T-helper 17 cell (primary cell): ENCODE measurements at regions not wholly inside any gene's neighbourhood (a gene's known extent, or its start where the extent isn't known, plus 50 kb on each side); places are given as distances from the start of the nearest gene placed in this dataset.
"Not testable (repeated sequence)": the region's sequence is repeated elsewhere in the genome, so short reads cannot be mapped to it uniquely, and the experiment has no call there.

Source experiments
- ATAC-seq: fragments of 150-1000 bp; cut with Tn5 transposase; 2 replicates; pipeline ENCODE4 v1.10.0; 2021; ENCODE audit warnings: mild to moderate bottlenecking, moderate library complexity
- DNase-seq, 3 donors: peaks; one replicate each; pipeline versions ENCODE4 v3.0.0 to v3.0.0-alpha.2; 2020 to 2021
- H3K9me3 ChIP-seq: one replicate; pipeline ENCODE4 v1.7.0; 2013; ENCODE audit warnings: low read length, mild to moderate bottlenecking; ENCODE audit not compliant: control insufficient read depth, poor library complexity, severe bottlenecking
- H3K27ac Mint-ChIP-seq: one replicate; pipeline ENCODE4 v1.8.0; 2022; ENCODE audit warnings: mild to moderate bottlenecking, moderate library complexity, mixed read lengths
- H3K27me3 Mint-ChIP-seq: one replicate; pipeline ENCODE4 v1.8.0; 2022; ENCODE audit warnings: mixed read lengths
- H3K36me3 Mint-ChIP-seq: one replicate; pipeline ENCODE4 v1.8.0; 2022; ENCODE audit warnings: low read depth, mixed read lengths
- H3K4me1 Mint-ChIP-seq: one replicate; pipeline ENCODE4 v1.8.0; 2022; ENCODE audit warnings: mild to moderate bottlenecking, mixed read lengths
- H3K4me3 Mint-ChIP-seq: one replicate; pipeline ENCODE4 v1.8.0; 2022; ENCODE audit warnings: mild to moderate bottlenecking, moderate library complexity, mixed read lengths

DNA sequence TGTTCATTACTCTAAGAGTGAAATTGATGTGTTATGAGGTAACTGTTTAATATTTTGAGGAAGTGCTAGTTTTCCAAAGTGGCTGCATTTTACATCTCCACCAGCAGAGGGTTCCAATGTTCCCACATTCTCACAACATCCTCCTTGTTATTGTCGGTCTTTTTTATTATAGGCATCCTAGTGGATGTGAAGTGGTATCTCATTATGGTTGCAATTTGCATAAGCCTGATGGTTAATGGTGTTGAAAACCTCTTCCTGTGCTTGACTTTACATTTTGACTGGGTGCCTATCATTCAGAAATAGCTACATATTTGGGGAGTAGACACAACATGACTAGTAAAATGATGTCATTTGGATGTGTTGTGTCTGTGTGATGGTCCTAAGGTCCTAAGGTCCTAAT lies 143.6 kb downstream of the MRPS30 start:
- DNase-seq (no peak), ATAC-seq (no peak)
- Mint-ChIP-seq H3K4me3 (no peak overlapping the region), H3K27ac (no peak overlapping the region), H3K27me3 (no peaks in the 10 kb centered on the region), H3K36me3 (no peaks in the 10 kb centered on the region), H3K4me1 (no peaks in the 10 kb centered on the region)
- no peaks in the 10 kb centered on the region for H3K9me3 ChIP-seq

DNA sequence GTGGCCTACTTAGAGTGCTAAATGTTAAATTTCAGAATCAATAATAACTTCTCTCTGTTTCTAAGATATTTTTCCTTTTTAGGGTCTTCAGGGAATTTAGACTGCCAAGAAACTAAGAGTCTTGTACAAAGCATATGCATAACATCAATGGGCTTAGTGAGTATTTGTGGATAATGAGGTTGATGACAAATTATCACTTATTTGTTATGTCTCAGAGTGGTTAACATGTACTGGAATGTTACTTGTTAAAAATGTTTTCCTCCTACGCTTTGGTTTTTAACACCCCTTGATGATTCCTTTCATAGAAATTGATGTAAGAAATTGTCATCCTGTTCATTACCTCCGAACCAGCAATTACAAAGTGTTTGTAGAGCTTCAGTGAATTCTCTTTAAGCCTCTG lies 144.3 kb downstream of the MRPS30 start:
- H3K9me3 ChIP-seq = no peaks in the 10 kb centered on the region
- no peaks in the 10 kb centered on the region for H3K36me3 Mint-ChIP-seq
- DNase-seq (no peak), ATAC-seq (no peak)
- H3K4me1 Mint-ChIP-seq = no peaks in the 10 kb centered on the region
- H3K27me3 Mint-ChIP-seq = no peaks in the 10 kb centered on the region
- no peak overlapping the region for H3K4me3 Mint-ChIP-seq
- H3K27ac Mint-ChIP-seq = no peak overlapping the region

DNA sequence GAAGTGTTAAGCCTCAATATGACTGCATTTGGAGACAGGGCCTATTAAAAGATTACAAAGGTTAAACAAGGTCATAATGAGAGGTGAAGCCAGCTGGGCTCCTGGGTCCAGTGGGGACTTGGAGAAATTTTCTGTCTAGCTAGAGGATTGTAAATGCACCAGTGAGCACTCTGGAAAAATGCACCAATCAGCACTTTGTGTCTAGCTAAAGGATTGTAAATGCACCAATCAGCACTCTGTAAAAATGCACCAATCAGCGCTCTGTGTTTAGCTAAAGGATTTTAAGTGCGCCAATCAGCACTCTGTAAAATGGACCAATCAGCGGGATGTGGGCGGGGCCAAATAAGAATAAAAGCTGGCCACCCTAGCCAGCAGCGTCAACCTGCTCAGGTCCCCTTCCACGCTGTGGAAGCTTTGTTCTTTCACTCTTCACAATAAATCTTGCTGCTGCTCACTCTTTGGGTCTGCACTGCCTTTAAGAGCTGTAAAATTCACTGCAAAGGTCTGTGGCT lies 150.3 kb downstream of the MRPS30 start:
- not testable (repeated sequence) for ATAC-seq, H3K4me3 Mint-ChIP-seq, H3K9me3 ChIP-seq, H3K27me3 Mint-ChIP-seq, H3K4me1 Mint-ChIP-seq, H3K27ac Mint-ChIP-seq, DNase-seq, H3K36me3 Mint-ChIP-seq

DNA sequence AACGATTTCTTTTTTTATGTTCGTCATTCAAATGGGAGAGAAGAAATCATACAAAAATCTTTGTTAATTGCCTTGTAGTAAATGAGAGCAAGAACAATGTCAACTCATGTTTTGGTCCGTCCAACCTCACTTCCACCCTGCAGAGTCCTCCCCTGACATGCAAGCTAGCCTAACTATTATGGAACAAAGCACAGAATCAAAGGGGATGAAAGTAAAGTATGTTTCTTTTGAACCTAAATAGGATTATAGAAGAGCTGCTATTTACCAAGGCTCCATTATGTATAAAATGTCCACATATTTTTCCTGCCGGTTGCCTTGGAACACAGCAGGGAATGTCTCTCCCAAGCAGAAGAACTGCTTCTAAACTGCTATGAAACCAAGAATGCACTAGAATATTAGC lies 161.1 kb downstream of the MRPS30 start:
- H3K27ac Mint-ChIP-seq = no peak overlapping the region
- no peaks in the 10 kb centered on the region for H3K27me3 Mint-ChIP-seq
- no peak for ATAC-seq
- no peaks in the 10 kb centered on the region for H3K4me1 Mint-ChIP-seq
- no peak overlapping the region for H3K4me3 Mint-ChIP-seq
- H3K9me3 ChIP-seq = no peaks in the 10 kb centered on the region
- DNase-seq = no peak
- no peaks in the 10 kb centered on the region for H3K36me3 Mint-ChIP-seq

DNA sequence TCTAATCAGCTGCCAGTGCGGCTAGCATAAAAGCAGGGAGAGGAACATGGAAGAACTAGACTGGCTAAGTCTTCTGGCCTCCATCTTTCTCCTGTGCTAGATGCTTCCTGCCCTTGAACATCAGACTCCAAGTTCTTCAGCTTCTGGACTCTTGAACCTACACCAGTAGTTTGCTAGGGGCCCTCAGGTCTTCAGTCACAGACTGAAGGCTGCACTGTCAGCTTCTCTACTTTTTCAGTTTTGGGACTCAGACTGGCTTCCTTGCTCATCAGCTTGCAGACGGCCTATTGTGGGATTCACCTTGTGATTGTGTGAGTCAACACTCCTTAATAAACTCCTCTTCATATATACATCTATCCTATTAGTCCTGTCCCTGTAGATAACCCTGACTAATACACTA lies 162.2 kb downstream of the MRPS30 start:
- ATAC-seq, H3K4me3 Mint-ChIP-seq, H3K27me3 Mint-ChIP-seq, H3K9me3 ChIP-seq, H3K27ac Mint-ChIP-seq, DNase-seq, H3K4me1 Mint-ChIP-seq, H3K36me3 Mint-ChIP-seq: not testable (repeated sequence)

DNA sequence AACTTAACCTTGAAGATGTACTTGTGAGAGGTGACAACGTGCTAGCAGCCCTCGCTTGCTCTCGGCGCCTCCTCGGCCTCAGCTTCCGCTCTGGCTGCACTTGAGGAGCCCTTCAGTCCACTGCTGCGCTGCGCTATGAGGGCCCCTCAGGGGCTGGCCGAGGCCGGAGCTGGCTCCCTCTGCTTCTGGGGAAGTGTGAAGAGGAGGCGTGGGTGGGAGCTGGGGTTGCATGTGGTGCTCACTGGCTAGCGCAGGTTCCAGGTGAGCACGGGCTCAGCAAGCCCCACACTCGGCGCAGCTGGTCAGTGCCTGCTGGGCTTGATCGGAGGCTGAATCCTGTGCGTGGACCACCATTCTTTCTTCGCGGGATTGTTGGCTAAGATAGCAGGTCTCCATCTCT lies 166.1 kb downstream of the MRPS30 start:
- H3K4me3 Mint-ChIP-seq = no peak overlapping the region

DNA sequence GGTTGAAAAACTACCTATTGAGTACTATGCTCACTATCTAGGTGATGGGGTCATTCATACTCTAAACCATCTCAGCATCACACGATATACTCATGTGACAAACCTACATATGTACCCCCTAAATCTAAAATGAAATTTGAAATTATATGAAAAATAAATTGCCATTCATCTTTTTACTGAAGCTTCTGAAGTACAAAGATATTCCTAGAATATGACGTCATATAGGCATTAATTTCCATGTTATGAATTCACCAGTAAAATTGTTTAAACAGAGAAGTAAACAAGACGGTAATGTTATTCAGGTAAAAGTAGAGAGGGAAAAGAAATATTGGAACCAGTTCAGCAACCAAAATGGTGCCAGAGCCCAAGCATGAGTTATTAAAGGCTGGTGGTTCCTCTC lies 173.0 kb downstream of the MRPS30 start:
- Mint-ChIP-seq H3K4me3 (no peak overlapping the region), H3K36me3 (no peaks in the 10 kb centered on the region), H3K27me3 (no peaks in the 10 kb centered on the region), H3K4me1 (no peaks in the 10 kb centered on the region), H3K27ac (no peak overlapping the region)
- DNase-seq = no peak
- no peaks in the 10 kb centered on the region for H3K9me3 ChIP-seq
- no peak for ATAC-seq

More for the DNA sequence above, 166.1 kb downstream of the MRPS30 start:
- no peaks in the 10 kb centered on the region for H3K36me3 Mint-ChIP-seq
- no peaks in the 10 kb centered on the region for H3K4me1 Mint-ChIP-seq
- DNase-seq = no peak
- ATAC-seq = no peak
- H3K27ac Mint-ChIP-seq = no peak overlapping the region
- H3K9me3 ChIP-seq = no peaks in the 10 kb centered on the region
- no peaks in the 10 kb centered on the region for H3K27me3 Mint-ChIP-seq

DNA sequence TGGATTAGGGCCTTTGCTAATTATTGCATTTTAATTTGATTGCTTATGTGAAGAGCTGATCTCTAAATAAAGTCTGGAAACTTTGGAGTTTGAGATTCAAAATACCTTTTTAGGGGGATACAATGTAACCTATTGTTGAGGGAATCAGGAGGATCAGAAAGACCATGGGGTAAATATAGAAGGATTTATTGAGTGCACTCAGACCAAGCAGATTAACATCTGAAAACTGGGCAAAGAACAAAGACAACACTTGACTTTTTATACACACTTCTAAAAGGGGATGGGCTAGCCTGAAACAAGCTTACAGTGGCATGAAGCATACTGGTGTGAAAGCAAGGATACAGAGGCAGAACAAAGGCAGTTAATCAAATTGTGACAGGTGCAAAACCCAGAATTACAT lies 174.3 kb downstream of the MRPS30 start:
- Mint-ChIP-seq H3K4me1 (no peaks in the 10 kb centered on the region), H3K27ac (no peak overlapping the region), H3K36me3 (no peaks in the 10 kb centered on the region), H3K27me3 (no peaks in the 10 kb centered on the region), H3K4me3 (no peak overlapping the region)
- DNase-seq (no peak), ATAC-seq (no peak)
- H3K9me3 ChIP-seq = no peaks in the 10 kb centered on the region

DNA sequence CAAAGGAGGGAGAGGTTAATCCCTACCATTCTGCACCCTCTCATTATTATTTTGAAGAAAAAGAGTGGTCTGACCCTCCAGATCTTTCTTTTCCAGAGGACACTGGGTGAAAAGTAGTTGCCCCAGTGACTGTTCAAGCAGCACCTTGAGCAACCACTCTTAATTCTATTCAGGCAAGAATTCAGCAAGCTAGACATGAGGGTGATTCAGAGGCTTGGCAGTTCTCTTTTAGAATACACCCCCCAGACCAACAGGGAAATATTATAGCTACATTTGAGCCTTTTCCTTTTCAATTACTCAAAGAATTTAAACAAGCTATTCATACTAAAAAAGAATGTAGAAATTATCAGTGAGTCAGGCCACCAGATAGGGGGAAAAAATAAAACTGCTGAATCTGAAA lies 178.3 kb downstream of the MRPS30 start:
- Mint-ChIP-seq H3K27ac (no peak overlapping the region), H3K36me3 (no peaks in the 10 kb centered on the region), H3K27me3 (no peaks in the 10 kb centered on the region), H3K4me3 (no peak overlapping the region), H3K4me1 (no peaks in the 10 kb centered on the region)
- ATAC-seq = no peak
- H3K9me3 ChIP-seq = peaks cover 6% of the 10 kb centered on the region
- DNase-seq = no peak

DNA sequence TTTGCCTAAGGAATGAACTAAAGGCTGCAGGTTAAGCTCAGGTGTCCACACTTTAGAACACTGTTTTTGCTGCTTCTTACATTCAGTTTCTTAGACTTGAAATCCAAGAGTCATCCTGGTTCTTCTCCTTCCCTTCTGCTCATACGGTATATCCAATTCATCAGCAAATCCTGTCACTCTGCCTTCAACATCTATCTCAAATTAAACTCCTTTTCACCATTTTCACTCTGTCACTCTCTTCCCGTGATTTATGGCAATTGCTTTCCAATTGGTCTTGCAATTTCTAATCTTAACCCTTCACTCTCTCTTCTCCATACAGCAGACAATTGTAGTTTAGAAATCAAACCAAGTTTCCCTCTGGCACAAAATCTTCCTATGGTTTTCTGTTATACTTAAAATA lies 182.9 kb downstream of the MRPS30 start:
- H3K27me3 Mint-ChIP-seq = no peaks in the 10 kb centered on the region
- H3K4me3 Mint-ChIP-seq = no peak overlapping the region
- no peaks in the 10 kb centered on the region for H3K4me1 Mint-ChIP-seq
- peaks cover 6% of the 10 kb centered on the region for H3K9me3 ChIP-seq
- H3K27ac Mint-ChIP-seq = no peak overlapping the region
- no peaks in the 10 kb centered on the region for H3K36me3 Mint-ChIP-seq
- no peak for DNase-seq
- ATAC-seq = no peak

DNA sequence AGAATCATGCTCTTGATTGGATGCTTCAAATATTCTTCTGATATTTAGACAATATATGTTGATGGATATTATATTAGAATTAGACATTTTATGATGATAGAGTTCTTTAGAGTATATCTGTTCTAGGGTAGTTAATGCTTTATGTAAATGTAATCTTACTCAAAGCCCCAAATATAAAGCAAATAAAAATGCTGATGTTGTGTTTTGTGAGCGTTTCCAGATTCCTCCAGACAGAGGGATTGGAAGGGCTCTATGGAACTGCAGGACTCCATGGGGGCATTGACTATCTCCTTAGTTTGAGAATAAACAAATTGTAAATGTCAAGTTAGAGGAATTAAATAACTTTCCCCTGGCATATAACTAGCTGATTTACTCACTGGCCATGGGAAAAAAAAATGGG lies 184.5 kb downstream of the MRPS30 start:
- no peak for ATAC-seq
- Mint-ChIP-seq H3K36me3 (no peaks in the 10 kb centered on the region), H3K4me3 (no peak overlapping the region), H3K27me3 (no peaks in the 10 kb centered on the region), H3K27ac (no peak overlapping the region), H3K4me1 (no peaks in the 10 kb centered on the region)
- peaks cover 6% of the 10 kb centered on the region for H3K9me3 ChIP-seq
- DNase-seq = no peak

DNA sequence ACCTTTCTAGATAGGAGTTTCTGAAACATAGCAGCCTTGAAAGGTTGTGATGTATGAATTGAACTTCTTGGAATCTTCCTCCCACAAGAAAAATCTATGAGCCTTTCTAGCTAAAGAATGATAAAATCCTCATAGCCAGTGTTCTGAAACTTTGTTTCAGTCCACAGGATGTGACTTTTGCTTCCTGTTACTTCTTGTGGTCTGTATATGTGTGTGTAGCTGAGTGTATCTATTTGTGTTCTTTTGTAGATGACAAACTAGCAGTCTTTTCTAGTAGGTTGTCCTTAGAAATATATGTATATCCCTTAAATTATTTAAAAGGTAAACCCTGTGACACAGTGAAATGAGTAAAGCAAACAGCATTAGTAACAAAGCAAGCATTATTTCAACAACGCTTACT lies 188.8 kb downstream of the MRPS30 start:
- ATAC-seq = no peak
- no peak for DNase-seq
- no peaks in the 10 kb centered on the region for H3K9me3 ChIP-seq
- H3K36me3 Mint-ChIP-seq = no peaks in the 10 kb centered on the region
- H3K4me3 Mint-ChIP-seq = no peak overlapping the region
- no peaks in the 10 kb centered on the region for H3K27me3 Mint-ChIP-seq
- no peak overlapping the region for H3K27ac Mint-ChIP-seq
- H3K4me1 Mint-ChIP-seq = no peaks in the 10 kb centered on the region

DNA sequence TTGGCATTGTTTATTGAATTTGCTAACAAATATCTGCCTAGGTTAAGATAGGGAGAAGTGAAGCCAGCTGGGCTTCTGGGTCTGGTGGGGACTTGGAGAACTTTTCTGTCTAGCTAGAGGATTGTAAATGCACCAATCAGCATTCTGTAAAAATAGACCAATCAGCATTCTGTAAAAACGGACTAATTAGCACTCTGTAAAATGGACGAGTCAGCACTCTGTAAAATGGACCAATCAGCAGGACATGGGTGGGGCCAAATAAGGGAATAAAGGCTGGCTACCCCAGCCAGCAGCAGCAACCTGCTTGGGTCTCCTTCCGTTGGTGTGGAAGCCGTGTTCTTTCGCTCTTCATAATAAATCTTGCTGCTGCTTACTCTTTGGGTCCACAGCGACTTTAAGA lies 198.4 kb downstream of the MRPS30 start:
- not testable (repeated sequence) for DNase-seq, ATAC-seq, H3K36me3 Mint-ChIP-seq, H3K4me1 Mint-ChIP-seq, H3K9me3 ChIP-seq, H3K27ac Mint-ChIP-seq, H3K4me3 Mint-ChIP-seq, H3K27me3 Mint-ChIP-seq

DNA sequence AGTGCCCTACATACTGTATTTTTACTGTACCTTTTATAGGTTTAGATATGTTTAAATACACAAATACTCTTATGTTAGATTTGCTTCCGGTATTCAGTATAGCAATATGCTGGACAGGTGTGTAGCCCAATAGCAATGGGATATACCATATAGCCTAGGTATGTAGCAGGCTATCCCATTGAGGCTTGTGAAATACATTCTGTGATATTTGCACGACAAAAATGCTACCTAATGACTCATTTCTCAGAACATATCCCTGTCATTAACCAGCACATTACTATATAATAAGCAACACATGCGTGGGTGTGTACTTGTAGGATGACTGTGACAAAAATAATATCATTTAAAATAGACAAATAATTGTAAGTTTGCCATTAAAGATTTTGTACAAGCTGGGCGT lies 208.8 kb downstream of the MRPS30 start:
- DNase-seq (no peak), ATAC-seq (no peak)
- H3K4me3 Mint-ChIP-seq = no peak overlapping the region
- H3K9me3 ChIP-seq = no peaks in the 10 kb centered on the region
- no peaks in the 10 kb centered on the region for H3K36me3 Mint-ChIP-seq
- H3K27ac Mint-ChIP-seq = no peak overlapping the region
- H3K4me1 Mint-ChIP-seq = no peaks in the 10 kb centered on the region
- no peaks in the 10 kb centered on the region for H3K27me3 Mint-ChIP-seq

DNA sequence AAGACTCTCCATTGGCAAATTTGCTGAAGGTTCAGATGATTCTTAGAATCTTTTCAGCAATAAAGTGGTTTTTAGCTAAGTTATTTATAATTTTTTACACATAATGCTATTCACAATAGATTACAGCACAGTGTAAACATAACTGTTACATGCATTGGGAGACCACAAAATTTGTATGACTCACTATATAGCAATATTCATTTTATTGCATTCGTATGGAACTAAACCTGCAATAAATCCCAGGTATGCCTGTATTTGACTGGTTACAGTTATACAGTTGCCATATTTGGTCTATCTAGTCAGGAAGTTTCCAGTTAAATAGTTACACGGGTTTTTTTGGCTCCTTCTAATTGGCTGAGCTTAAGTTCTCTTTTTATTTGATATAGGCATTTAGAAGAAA lies 220.8 kb downstream of the MRPS30 start:
- H3K4me3 Mint-ChIP-seq = no peak overlapping the region
- H3K27ac Mint-ChIP-seq = no peak overlapping the region
- ATAC-seq (no peak), DNase-seq (no peak)
- no peaks in the 10 kb centered on the region for H3K27me3 Mint-ChIP-seq
- H3K9me3 ChIP-seq = no peaks in the 10 kb centered on the region
- no peaks in the 10 kb centered on the region for H3K4me1 Mint-ChIP-seq
- H3K36me3 Mint-ChIP-seq = no peaks in the 10 kb centered on the region
